K562 (cell line): ENCODE measurements at regions not wholly inside any gene's neighbourhood (a gene's known extent, or its start where the extent isn't known, plus 50 kb on each side); places are given as distances from the start of the nearest gene placed in this dataset.

Experiments used
- ATAC-seq: fragments of 200-7000 bp; cut with Tn5 transposase; 3 replicates; pipeline ENCODE4 v1.9.1; 2020; ENCODE audit warnings: moderate library complexity
- BruUV-seq: library from RNA; stranded (reverse); fragments of 400-500 nt; replicated peaks from 2 replicates; lab custom pipeline; 2021; lab: Mats Ljungman, UMichigan
- CTCF ChIA-PET: fragments of 300-600 bp; formaldehyde crosslinking; extraction: SDS; loops from one replicate; lab custom pipeline; 2021; ENCODE audit warnings: low intra/inter-chr PET ratio; lab: Yijun Ruan, JAX
- POLR2A ChIA-PET: fragments of 300-600, 350-650 bp; sonication (Branson Sonifier 250); formaldehyde crosslinking; extraction: SDS; loops from one replicate; lab custom pipeline; 2021; ENCODE audit warnings: antibody characterized with exemption, inconsistent platforms; lab: Yijun Ruan, JAX
- DNase-seq, 4 experiments: peaks; one replicate each; pipeline versions ENCODE4 v3.0.0 to v3.0.0-alpha.2; 2011 to 2018; ENCODE audit warnings: low spot score in 3 of 4, mixed read lengths in 3 of 4; ENCODE audit errors: extremely low read depth in 1 of 4
- FAIRE-seq: peaks from 2 replicates; lab custom pipeline; 2011; peaks lifted over from hg19 to GRCh38; lab: Jason Lieb, UNC
- H2AFZ ChIP-seq: 2 replicates; pipeline ENCODE4 v1.6.0; 2011; ENCODE audit warnings: low read depth, low read length, control low read depth, inconsistent platforms
- H3K27ac ChIP-seq: fragments of 200-600 bp; 3 replicates; pipeline ENCODE4 v1.8.0; 2011; ENCODE audit warnings: low read depth, mild to moderate bottlenecking, control low read depth, inconsistent platforms, low read length, moderate library complexity, mixed read lengths; ENCODE audit errors: extremely low read depth
- H3K27me3 ChIP-seq, 2 experiments: fragments of 300-600 bp in 1 of 2; 2 replicates in 1 of 2; 3 replicates in 1 of 2; pipeline versions ENCODE4 v1.6.0 to v1.8.0; 2011; ENCODE audit warnings: inconsistent platforms in 2 of 2, low read length in 2 of 2, mild to moderate bottlenecking in 1 of 2, mixed read lengths in 1 of 2, moderate library complexity in 1 of 2; ENCODE audit not compliant: control insufficient read depth in 2 of 2, insufficient read depth in 2 of 2
- H3K36me3 ChIP-seq: fragments of 300-600 bp; 3 replicates; pipeline ENCODE4 v1.8.0; 2011; ENCODE audit warnings: mild to moderate bottlenecking, low read length, inconsistent platforms; ENCODE audit not compliant: control insufficient read depth, insufficient read depth
- H3K4me1 ChIP-seq, 2 experiments: fragments of 200-600 bp in 1 of 2; replicated peaks in 1 of 2; 2 replicates in 1 of 2; 3 replicates in 1 of 2; pipeline versions ENCODE4 v1.5.1 to v1.8.0; 2011; ENCODE audit warnings: inconsistent platforms in 2 of 2, low read length in 2 of 2, mild to moderate bottlenecking in 1 of 2, mixed read lengths in 1 of 2, moderate library complexity in 1 of 2; ENCODE audit not compliant: control insufficient read depth in 2 of 2, insufficient read depth in 2 of 2
- H3K4me2 ChIP-seq: 2 replicates; pipeline ENCODE4 v1.6.1; 2011; ENCODE audit warnings: low read length, control low read depth, inconsistent platforms, mixed read lengths; ENCODE audit not compliant: insufficient read depth
- H3K4me3 ChIP-seq: fragments of 200-600 bp; sonication (generic), shearing (Covaris generic); 2 replicates; pipeline ENCODE4 v1.5.1; 2016; ENCODE audit warnings: control low read depth, inconsistent platforms
- H3K79me2 ChIP-seq: fragments of 200-600 bp; 3 replicates; pipeline ENCODE4 v1.8.0; 2011; ENCODE audit warnings: low read length, inconsistent platforms; ENCODE audit not compliant: control insufficient read depth, insufficient read depth
- H3K9ac ChIP-seq, 2 experiments: 2 replicates each; pipeline versions ENCODE4 v1.6.0 to v1.6.1; 2011; ENCODE audit warnings: low read depth in 2 of 2, low read length in 2 of 2, control low read depth in 1 of 2, inconsistent platforms in 1 of 2, mild to moderate bottlenecking in 1 of 2, mixed read lengths in 1 of 2; ENCODE audit not compliant: insufficient read depth in 1 of 2
- H3K9me1 ChIP-seq: one replicate; pipeline ENCODE4 v1.6.0; 2011; ENCODE audit warnings: inconsistent platforms, mild to moderate bottlenecking, low read length, moderate library complexity; ENCODE audit not compliant: control insufficient read depth, insufficient read depth
- H3K9me3 ChIP-seq: replicated peaks from 2 replicates; pipeline ENCODE4 v1.5.1; 2011; ENCODE audit warnings: low read depth, low read length, inconsistent platforms; ENCODE audit not compliant: control insufficient read depth, insufficient read depth
- H4K20me1 ChIP-seq: replicated peaks from 2 replicates; pipeline ENCODE4 v1.6.1; 2011; ENCODE audit warnings: low read length, inconsistent platforms, mixed read lengths; ENCODE audit not compliant: control insufficient read depth, insufficient read depth
- ESRRB ChIP-seq: fragments of 250-450 bp; sonication (Bioruptor Pico); IDR thresholded peaks from 2 replicates; pipeline ENCODE4 v1.5.0; 2020; ENCODE audit warnings: mild to moderate bottlenecking, moderate library complexity, borderline replicate concordance
- FOSL1 ChIP-seq: fragments of 200-800 bp; sonication (Bioruptor generic); conservative IDR thresholded peaks from 2 replicates; pipeline ENCODE4 v1.6.1; 2016; ENCODE audit warnings: missing genetic modification characterization, missing compliant biosample characterization
- HEY1 ChIP-seq: fragments of 250-450 bp; sonication (Bioruptor Pico); IDR thresholded peaks from 2 replicates; pipeline ENCODE4 v1.5.0; 2020; ENCODE audit warnings: mild to moderate bottlenecking, moderate library complexity, borderline replicate concordance
- MYNN ChIP-seq, 2 experiments: sonication (generic); formaldehyde crosslinking in 1 of 2; IDR thresholded peaks; 2 replicates each; pipeline versions ENCODE4 v1.5.0 to v1.6.1; 2016 to 2020; ENCODE audit warnings: antibody characterized with exemption in 1 of 2, missing genetic modification reagents in 1 of 2
- NBN ChIP-seq: fragments of 450-650 bp; IDR thresholded peaks from 2 replicates; pipeline ENCODE4 v1.6.1; 2016; ENCODE audit warnings: low read depth, mild to moderate bottlenecking
- NUFIP1 ChIP-seq: fragments of 450-650 bp; IDR thresholded peaks from 2 replicates; pipeline ENCODE4 v1.6.1; 2018; ENCODE audit not compliant: partially characterized antibody
- RNF2 ChIP-seq: sonication (generic); IDR thresholded peaks from 2 replicates; pipeline ENCODE4 v1.6.1; 2016
- ZBTB8A ChIP-seq: fragments of 450-650 bp; IDR thresholded peaks from 2 replicates; pipeline ENCODE4 v1.6.1; 2018; ENCODE audit warnings: mild to moderate bottlenecking, moderate library complexity; ENCODE audit not compliant: partially characterized antibody
- ZFPM2 ChIP-seq: fragments of 250-450 bp; sonication (Bioruptor Pico); IDR thresholded peaks from 2 replicates; pipeline ENCODE4 v1.5.1; 2022; ENCODE audit warnings: mild to moderate bottlenecking
- whole genome bisulfite sequencing: fragments of 100-300 bp; shearing (Covaris generic); methylation state at CpG from one replicate; pipeline ENCODE4 v1.1.6; 2016; ENCODE audit warnings: low coverage, mixed read lengths; ENCODE audit not compliant: insufficient coverage; ENCODE audit errors: missing lambda C conversion rate; 5-methylcytosine and 5-hydroxymethylcytosine counted together
- in situ Hi-C: fragments of 300-500 bp; cut with MboI; formaldehyde crosslinking; loops from 4 replicates; pipeline ENCODE4 v1.15.0; 2018; ENCODE audit warnings: inconsistent platforms, mixed read lengths
- intact Hi-C: fragments of 100-400 bp; cut with micrococcal nuclease; formaldehyde crosslinking; loops from 2 replicates; pipeline ENCODE4 v1.14.2; 2022
- TF ChIP-seq, protein P1 (sequence below), 2 experiments: fragments of 450-650 bp in 1 of 2; sonication (generic) in 1 of 2; formaldehyde crosslinking in 1 of 2; IDR thresholded peaks; 2 replicates each; pipeline versions ENCODE4 v1.7.1 to v1.9.0; 2016 to 2022; ENCODE audit warnings: inconsistent platforms in 1 of 2, mild to moderate bottlenecking in 1 of 2, missing genetic modification reagents in 1 of 2
- TF ChIP-seq, protein P2 (sequence below): sonication (generic); formaldehyde crosslinking; IDR thresholded peaks from 2 replicates; pipeline ENCODE4 v1.8.0; 2023; ENCODE audit warnings: mild to moderate bottlenecking, missing genetic modification reagents

DNA sequence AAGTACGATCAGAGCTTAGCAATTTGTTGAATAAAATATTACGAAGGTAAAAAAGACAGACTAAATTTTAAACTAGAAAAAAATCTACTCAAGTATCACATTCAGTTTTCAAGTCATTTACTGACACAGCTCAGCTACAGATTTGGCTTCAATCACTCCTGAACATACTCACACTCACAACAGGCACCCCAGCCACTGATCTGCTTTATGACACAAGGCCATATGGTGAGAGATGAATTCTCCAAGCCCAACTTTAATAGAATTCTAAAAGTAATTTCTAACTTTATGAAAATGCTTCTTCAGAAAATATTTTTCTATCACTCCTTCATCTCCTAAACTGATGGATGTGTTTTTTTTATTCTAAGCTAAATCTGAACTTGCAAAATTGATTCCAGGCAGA lies 337.1 kb downstream of the HHIPL2 start:
- DNase-seq (no peak), FAIRE-seq (no peak), ATAC-seq (no peak)
- Histone ChIP-seq H3K9me3 (no peaks in the 10 kb centered on the region), H3K4me2 (no peak overlapping the region), H3K27ac (no peak overlapping the region), H3K79me2 (no peaks in the 10 kb centered on the region), H3K36me3 (no peaks in the 10 kb centered on the region), H3K9me1 (no peaks in the 10 kb centered on the region), H3K4me3 (no peak overlapping the region), H2AFZ (no peak overlapping the region), H3K9ac (no peak overlapping the region), H4K20me1 (no peaks in the 10 kb centered on the region), H3K4me1 (no peaks in the 10 kb centered on the region), H3K27me3 (no peaks in the 10 kb centered on the region)
- 0% methylated on average over 2 of the region's 2 CpGs for WGBS
- ChIA-PET CTCF (no interaction called here), POLR2A (interaction anchor here (0.6 kb wide), 1 partner anchor 375 kb away, joined by 4 read pairs; no protein-coding TSS in a partner anchor)
- in situ Hi-C loops, result no loop called here
- intact Hi-C loops, result no loop called here
- no TSS peak for BruUV-seq
- TF ChIP-seq RNF2 (no peak), NBN (no peak), MYNN (IDR thresholded peaks at IDR 0.05) (no peak), MYNN (CRISPR knock-in tag; IDR thresholded peaks at IDR 0.05) (no peak), ESRRB (CRISPR knock-in tag) (no peak), FOSL1 (tag) (no peak), ZFPM2 (CRISPR knock-in tag) (no peak), NUFIP1 (no peak), HEY1 (no peak), ZBTB8A (no peak)
- TF ChIP-seq, protein P1, sequence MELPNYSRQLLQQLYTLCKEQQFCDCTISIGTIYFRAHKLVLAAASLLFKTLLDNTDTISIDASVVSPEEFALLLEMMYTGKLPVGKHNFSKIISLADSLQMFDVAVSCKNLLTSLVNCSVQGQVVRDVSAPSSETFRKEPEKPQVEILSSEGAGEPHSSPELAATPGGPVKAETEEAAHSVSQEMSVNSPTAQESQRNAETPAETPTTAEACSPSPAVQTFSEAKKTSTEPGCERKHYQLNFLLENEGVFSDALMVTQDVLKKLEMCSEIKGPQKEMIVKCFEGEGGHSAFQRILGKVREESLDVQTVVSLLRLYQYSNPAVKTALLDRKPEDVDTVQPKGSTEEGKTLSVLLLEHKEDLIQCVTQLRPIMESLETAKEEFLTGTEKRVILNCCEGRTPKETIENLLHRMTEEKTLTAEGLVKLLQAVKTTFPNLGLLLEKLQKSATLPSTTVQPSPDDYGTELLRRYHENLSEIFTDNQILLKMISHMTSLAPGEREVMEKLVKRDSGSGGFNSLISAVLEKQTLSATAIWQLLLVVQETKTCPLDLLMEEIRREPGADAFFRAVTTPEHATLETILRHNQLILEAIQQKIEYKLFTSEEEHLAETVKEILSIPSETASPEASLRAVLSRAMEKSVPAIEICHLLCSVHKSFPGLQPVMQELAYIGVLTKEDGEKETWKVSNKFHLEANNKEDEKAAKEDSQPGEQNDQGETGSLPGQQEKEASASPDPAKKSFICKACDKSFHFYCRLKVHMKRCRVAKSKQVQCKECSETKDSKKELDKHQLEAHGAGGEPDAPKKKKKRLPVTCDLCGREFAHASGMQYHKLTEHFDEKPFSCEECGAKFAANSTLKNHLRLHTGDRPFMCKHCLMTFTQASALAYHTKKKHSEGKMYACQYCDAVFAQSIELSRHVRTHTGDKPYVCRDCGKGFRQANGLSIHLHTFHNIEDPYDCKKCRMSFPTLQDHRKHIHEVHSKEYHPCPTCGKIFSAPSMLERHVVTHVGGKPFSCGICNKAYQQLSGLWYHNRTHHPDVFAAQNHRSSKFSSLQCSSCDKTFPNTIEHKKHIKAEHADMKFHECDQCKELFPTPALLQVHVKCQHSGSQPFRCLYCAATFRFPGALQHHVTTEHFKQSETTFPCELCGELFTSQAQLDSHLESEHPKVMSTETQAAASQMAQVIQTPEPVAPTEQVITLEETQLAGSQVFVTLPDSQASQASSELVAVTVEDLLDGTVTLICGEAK (IDR thresholded peaks at IDR 0.05), result no peak
- TF ChIP-seq, protein P1 (CRISPR knock-in tag; IDR thresholded peaks at IDR 0.05), result no peak
- TF ChIP-seq, protein P2, sequence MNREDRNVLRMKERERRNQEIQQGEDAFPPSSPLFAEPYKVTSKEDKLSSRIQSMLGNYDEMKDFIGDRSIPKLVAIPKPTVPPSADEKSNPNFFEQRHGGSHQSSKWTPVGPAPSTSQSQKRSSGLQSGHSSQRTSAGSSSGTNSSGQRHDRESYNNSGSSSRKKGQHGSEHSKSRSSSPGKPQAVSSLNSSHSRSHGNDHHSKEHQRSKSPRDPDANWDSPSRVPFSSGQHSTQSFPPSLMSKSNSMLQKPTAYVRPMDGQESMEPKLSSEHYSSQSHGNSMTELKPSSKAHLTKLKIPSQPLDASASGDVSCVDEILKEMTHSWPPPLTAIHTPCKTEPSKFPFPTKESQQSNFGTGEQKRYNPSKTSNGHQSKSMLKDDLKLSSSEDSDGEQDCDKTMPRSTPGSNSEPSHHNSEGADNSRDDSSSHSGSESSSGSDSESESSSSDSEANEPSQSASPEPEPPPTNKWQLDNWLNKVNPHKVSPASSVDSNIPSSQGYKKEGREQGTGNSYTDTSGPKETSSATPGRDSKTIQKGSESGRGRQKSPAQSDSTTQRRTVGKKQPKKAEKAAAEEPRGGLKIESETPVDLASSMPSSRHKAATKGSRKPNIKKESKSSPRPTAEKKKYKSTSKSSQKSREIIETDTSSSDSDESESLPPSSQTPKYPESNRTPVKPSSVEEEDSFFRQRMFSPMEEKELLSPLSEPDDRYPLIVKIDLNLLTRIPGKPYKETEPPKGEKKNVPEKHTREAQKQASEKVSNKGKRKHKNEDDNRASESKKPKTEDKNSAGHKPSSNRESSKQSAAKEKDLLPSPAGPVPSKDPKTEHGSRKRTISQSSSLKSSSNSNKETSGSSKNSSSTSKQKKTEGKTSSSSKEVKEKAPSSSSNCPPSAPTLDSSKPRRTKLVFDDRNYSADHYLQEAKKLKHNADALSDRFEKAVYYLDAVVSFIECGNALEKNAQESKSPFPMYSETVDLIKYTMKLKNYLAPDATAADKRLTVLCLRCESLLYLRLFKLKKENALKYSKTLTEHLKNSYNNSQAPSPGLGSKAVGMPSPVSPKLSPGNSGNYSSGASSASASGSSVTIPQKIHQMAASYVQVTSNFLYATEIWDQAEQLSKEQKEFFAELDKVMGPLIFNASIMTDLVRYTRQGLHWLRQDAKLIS (CRISPR knock-in tag), result no peak
